ENCODE measurements at regions not wholly inside any gene's neighbourhood (a gene's known extent, or its start where the extent isn't known, plus 50 kb on each side); places are given as distances from the start of the nearest gene placed in this dataset.

- peaks cover 14% of the 10 kb centered on the region for H3K9me3 Mint-ChIP-seq
- no peak overlapping the region for H3K4me3 Mint-ChIP-seq
- H3K4me1 Mint-ChIP-seq, result peaks cover 2% of the 10 kb centered on the region
- H3K36me3 Mint-ChIP-seq, result peaks cover 4% of the 10 kb centered on the region
- no peaks in the 10 kb centered on the region for H3K27me3 Mint-ChIP-seq (ENCODE audit: low read depth)
- no peak for DNase-seq (ENCODE audit: low spot score in 2 of 2, unreplicated experiment in 2 of 2)
- no peak overlapping the region for H3K27ac Mint-ChIP-seq
- TF ChIP-seq, protein P1, sequence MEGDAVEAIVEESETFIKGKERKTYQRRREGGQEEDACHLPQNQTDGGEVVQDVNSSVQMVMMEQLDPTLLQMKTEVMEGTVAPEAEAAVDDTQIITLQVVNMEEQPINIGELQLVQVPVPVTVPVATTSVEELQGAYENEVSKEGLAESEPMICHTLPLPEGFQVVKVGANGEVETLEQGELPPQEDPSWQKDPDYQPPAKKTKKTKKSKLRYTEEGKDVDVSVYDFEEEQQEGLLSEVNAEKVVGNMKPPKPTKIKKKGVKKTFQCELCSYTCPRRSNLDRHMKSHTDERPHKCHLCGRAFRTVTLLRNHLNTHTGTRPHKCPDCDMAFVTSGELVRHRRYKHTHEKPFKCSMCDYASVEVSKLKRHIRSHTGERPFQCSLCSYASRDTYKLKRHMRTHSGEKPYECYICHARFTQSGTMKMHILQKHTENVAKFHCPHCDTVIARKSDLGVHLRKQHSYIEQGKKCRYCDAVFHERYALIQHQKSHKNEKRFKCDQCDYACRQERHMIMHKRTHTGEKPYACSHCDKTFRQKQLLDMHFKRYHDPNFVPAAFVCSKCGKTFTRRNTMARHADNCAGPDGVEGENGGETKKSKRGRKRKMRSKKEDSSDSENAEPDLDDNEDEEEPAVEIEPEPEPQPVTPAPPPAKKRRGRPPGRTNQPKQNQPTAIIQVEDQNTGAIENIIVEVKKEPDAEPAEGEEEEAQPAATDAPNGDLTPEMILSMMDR (IDR thresholded peaks at IDR 0.05; ENCODE audit: unreplicated experiment), result no peak
Observed at GRCh38 chr11:91435694-91436395, 788.8 kb upstream of the FAT3 start.

DNA sequence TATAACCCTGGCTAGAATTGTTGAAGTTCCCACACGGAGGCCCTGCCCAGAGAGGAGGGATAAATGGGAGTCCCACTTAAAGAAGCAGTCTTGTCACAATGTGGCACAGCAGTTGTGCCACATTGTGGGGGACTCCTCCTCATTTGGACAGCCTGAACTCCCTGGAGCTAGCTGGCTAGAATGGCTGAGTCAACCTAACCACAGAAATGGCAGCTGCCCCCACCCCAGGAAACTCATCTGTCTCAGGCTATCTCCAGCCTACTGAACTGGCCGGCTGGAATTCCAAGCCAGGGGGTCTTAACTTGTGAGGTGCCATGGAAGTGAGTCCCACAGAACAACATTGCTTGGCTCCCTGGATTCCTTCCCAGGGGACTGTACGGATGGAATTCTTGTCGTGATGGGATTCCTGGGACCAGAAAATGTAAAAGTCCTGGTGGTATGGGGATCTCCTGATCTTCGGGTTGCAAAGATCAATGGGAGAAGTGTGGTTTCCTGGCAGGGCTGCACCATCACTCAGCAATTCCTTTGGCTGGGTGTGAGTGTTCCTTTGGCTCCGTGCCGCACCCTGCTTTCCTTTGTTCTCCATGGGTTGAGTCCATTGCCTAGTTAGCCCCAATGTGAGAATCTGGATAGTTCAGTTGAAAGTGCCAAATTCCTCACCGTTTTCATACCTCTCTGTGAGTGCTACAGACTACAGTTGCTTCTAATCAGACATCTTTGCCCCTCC lies 791.2 kb upstream of the FAT3 start:
- Mint-ChIP-seq H3K9me3 (peaks cover 35% of the 10 kb centered on the region), H3K4me3 (no peak overlapping the region), H3K27me3 (ENCODE audit: low read depth) (no peaks in the 10 kb centered on the region), H3K4me1 (peaks cover 2% of the 10 kb centered on the region), H3K27ac (no peak overlapping the region), H3K36me3 (peaks cover 6% of the 10 kb centered on the region)
- no peak for DNase-seq (ENCODE audit: low spot score in 2 of 2, unreplicated experiment in 2 of 2)
- TF ChIP-seq, protein P1 (IDR thresholded peaks at IDR 0.05; ENCODE audit: unreplicated experiment), result no peak

GRCh38 chr11:91421641-91422040 lies 803.0 kb upstream of the FAT3 start:
- no peak for DNase-seq (ENCODE audit: low spot score in 2 of 2, unreplicated experiment in 2 of 2)
- Mint-ChIP-seq H3K4me3 (no peak overlapping the region), H3K9me3 (peaks cover 11% of the 10 kb centered on the region), H3K27me3 (ENCODE audit: low read depth) (no peaks in the 10 kb centered on the region), H3K36me3 (no peaks in the 10 kb centered on the region), H3K4me1 (peaks cover 12% of the 10 kb centered on the region), H3K27ac (no peak overlapping the region)
- TF ChIP-seq, protein P1 (IDR thresholded peaks at IDR 0.05; ENCODE audit: unreplicated experiment), result no peak

GRCh38 chr11:91407842-91408241 lies 816.8 kb upstream of the FAT3 start:
- DNase-seq (ENCODE audit: low spot score in 2 of 2, unreplicated experiment in 2 of 2), result no peak
- peaks cover 10% of the 10 kb centered on the region for H3K9me3 Mint-ChIP-seq
- H3K4me3 Mint-ChIP-seq, result no peak overlapping the region
- H3K36me3 Mint-ChIP-seq, result peaks cover 1% of the 10 kb centered on the region
- H3K4me1 Mint-ChIP-seq, result peaks cover 13% of the 10 kb centered on the region
- TF ChIP-seq, protein P1 (IDR thresholded peaks at IDR 0.05; ENCODE audit: unreplicated experiment), result no peak
- H3K27ac Mint-ChIP-seq, result no peak overlapping the region
- H3K27me3 Mint-ChIP-seq (ENCODE audit: low read depth), result no peaks in the 10 kb centered on the region

DNA sequence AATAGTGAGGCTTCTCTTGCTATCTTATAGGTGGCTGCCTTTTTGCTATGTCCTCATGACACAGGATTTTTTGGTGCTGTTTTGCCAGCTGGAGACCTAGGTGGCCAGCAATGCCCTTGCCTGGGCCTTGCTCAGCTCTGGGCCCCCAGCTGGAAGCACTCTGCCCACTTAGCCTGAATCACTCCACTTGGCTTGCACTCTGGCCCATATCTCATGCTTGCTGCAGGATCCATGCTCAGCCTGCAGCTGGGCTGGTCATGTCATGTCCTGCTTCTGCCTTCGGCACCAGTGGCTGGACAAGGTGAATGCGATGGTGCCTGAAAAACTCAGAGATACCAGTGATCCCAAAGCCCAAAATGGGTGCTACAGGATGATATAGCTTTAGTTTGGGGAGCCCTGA lies 818.6 kb upstream of the FAT3 start:
- H3K4me1 Mint-ChIP-seq, result peaks cover 13% of the 10 kb centered on the region
- H3K27me3 Mint-ChIP-seq (ENCODE audit: low read depth), result no peaks in the 10 kb centered on the region
- TF ChIP-seq, protein P1 (IDR thresholded peaks at IDR 0.05; ENCODE audit: unreplicated experiment), result no peak
- peaks cover 3% of the 10 kb centered on the region for H3K36me3 Mint-ChIP-seq
- H3K9me3 Mint-ChIP-seq, result peaks cover 12% of the 10 kb centered on the region
- H3K27ac Mint-ChIP-seq, result no peak overlapping the region
- no peak for DNase-seq (ENCODE audit: low spot score in 2 of 2, unreplicated experiment in 2 of 2)
- H3K4me3 Mint-ChIP-seq, result no peak overlapping the region

Measured in mesothelial cell of epicardium (in vitro differentiated cells).